Midbrain (tissue), 1 donor: ENCODE measurements at regions not wholly inside any gene's neighbourhood (a gene's known extent, or its start where the extent isn't known, plus 50 kb on each side); places are given as distances from the start of the nearest gene placed in this dataset.

ENCODE experiments used
- DNase-seq: peaks from one replicate; lab custom pipeline; 2025; lab: John Stamatoyannopoulos, UW

DNA sequence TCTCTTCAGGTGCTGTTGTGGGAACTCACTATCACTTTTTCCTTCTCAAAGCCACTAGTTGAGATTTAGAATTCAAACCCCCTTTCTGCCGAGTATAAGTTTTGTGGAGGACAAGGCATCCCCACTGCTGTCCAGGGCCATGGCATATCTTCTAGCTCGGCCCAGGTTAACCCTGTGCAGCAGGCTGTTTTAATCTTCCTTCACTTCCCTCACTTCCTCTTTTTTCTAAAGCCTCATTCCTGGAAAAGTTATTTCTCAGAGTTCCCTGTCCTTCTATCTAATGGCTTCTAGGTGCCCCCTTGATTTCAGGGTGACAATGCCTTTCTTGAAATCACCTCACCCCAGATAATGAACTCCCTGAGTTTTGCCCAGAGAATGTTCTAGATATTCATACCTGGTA lies 222.3 kb downstream of the SNX10 start:
- no peak for DNase-seq

DNA sequence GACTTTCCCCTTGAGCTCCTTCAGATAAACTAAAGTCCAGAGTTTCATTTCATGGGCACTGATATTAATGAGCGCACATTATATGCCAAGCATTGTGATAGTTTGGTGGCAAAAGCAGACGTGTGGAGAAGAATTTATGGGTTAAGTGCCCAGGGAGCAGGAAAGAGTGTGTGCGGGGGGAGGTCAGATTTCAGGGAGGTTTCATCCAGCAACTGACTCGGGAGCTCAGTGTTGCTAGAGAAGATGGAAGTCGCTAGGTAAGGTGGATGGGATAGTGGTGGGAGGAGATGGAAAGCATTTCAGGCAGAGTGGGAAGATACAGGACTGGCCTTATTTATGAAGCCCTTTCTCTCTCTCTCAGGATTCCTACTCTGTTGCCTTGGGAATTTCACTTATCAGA lies 223.0 kb downstream of the SNX10 start:
- DNase-seq: no peak

- no peak for DNase-seq
Measured at GRCh38 chr7:26515314-26515842, 223.7 kb downstream of the SNX10 start.

- DNase-seq: no peak
Measured at GRCh38 chr7:26520483-26520882, 228.8 kb downstream of the SNX10 start.

- DNase-seq: no peak
Measured at GRCh38 chr7:26522633-26523032, 231.0 kb downstream of the SNX10 start.

DNA sequence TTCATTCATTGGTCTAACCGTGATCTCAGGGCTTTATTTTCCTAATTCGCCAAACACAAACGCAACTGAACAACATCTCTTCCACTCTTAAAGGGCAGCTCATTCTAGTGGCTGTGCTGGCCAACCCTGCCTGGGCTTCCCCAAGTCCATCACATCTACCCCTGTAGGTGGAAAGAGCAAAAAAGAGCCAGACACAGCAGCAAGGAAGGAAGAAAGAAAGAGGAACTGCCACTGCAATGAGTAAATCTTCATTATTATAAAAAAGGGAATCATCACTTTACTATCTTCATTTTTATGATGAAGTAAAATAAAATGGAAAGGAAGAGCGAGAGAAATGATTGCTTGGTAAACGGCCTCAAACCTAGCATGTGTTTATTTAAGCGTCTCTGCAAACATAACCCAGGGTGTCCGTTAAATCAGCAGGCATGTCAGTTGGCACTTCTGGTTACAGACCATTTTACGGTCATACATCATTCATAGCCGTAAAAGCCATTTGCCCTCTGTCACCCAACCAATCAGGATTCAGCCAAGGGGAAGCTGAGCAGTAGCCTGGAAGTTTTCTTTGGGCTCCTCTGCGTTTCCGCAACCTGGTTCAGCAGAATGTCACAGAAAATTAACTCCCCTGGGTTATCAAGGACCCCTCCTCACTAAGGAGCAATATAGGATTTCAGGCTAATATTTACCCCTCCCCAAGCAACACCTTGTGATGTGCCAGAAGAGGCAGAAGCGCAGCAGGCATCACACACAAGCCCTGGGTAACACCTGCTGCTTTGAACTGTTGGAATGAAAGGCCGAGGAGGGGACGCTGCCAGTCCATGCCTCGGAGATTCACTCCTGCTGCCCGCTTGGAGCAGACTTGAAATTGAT lies 234.0 kb downstream of the SNX10 start:
- DNase-seq: no peak

DNA sequence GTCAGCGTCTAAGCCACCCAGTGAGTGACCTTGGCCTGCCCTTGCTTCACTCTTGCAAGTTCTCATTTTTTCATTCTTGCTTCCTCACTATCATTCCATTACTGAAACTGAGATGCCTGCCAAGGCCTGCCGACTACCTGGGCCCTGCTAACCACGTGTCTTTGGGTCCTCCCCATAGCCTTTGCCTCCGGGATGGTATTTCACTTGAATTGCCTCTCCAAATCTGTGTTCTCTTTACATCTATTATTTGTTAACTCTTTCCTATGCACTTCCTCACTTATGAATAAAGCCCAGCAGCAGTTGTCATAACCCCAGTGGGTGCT lies 234.6 kb downstream of the SNX10 start:
- DNase-seq: no peak

DNA sequence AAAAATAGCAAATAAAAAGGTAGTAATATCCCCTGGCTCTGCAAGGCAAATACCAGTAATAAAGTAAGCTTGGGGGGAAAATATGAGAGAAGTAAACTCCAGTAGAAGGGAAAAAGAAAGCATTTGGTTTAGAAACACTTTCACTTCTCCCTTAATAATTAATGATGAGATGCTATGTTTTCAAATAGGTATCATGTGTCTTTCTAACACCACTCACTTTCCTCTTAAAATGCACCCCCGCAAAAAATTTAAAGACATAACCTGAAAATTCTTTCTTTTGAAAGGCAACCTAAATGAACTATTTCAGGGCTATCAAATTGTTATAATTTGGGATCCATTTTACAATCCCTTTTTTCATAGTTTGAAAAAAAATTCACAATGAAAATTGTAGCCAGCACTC lies 240.3 kb downstream of the SNX10 start:
- no peak for DNase-seq

GRCh38 chr7:26532471-26532870 lies 240.8 kb downstream of the SNX10 start:
- no peak for DNase-seq

DNA sequence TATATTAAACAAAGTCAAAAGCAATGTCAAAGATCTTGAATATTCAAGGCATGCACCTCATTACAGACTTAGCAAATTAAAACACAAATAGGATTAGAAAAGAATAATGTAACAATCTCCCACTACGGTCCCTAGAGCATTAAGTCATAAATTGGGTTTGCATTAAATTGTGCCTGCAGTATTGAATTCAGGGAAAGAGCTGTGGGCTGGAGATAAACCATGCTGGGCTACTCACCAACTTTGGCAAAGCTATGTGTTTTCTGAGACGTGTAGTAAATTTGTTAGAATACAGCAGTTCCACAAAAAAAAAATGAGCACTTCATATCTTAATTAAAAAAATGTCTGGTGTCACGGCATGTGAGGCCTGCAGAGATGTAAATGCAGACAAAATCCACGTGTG lies 241.6 kb downstream of the SNX10 start:
- DNase-seq: no peak

- DNase-seq: no peak
Measured at GRCh38 chr7:26534649-26535482, 243.2 kb downstream of the SNX10 start.

GRCh38 chr7:26535483-26536007 lies 243.9 kb downstream of the SNX10 start:
- DNase-seq: no peak

GRCh38 chr7:26538216-26538615 lies 246.6 kb downstream of the SNX10 start:
- no peak for DNase-seq

GRCh38 chr7:26538689-26539088 lies 247.0 kb downstream of the SNX10 start:
- no peak for DNase-seq

DNA sequence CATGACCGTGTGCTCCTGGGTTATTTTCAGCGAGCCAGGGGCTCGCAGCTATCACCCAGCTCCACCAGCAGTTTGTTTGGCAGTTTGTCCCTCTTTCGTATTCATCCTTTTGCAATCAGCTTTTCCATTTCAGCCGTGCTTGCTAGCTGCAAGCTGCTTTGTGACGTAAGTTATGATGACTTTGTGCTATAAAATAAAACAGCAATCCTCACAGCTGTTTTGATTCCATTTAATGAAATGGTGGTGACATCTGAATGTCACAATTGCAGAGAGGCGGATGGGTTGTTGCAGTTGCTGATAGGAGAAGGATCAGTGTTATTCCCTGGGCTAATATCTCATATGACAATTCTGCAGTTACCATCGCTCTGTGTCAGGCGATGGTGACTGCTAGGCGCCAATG lies 251.7 kb downstream of the SNX10 start:
- no peak for DNase-seq

GRCh38 chr7:26543951-26544350 lies 252.3 kb downstream of the SNX10 start:
- DNase-seq: no peak

- no peak for DNase-seq
Measured at GRCh38 chr7:26546508-26547053, 254.9 kb downstream of the SNX10 start.

DNA sequence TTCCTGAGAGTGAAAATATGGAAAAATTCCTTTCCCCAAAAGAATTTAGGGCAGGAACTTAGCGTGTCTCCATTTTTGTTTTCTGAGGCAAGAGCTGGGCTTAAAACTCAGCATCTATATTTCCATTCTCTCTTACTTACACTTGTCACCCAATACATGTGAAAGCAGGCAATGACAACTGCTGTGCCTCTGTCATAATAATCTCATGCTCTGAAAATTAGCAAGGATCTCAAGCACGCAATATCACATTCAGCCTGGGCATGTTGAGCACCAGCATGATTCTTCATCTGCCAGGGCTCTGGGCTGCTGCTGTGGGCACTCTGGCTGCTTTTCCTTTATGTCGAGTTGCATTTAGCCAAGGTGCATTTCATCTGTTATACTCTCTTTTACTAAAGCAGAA lies 255.5 kb downstream of the SNX10 start:
- no peak for DNase-seq

DNA sequence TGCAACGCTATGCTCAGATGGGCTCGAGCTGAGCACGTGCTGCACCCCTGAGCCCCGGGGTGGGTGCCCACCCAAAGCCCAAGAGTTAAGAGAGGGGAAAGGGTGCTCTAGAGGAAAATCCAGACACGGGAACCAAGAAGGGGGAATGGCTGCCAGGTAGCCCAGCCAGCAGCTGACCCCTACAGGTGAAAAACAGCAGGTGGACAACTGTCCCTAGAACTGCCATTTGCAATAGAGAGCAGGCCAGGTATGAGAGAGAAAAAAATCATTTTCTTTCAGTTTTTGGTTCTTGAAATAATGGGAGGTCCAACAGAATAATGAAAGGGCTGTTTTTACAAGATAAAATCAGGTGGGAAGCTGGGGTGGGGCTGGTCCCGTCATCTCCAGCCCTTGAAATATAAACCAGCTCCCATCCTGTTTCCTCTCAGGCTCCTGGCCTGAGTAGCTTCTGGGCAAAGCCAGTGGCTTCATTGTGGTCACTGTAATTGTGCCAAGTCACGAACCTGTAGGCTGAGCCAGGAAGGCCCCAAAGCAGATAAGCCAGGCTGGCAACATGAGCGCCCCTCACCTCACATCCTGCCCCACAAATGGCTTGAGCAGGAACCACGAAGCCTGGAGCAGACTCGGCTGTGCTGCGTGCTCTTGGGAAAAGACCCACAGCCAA lies 257.8 kb downstream of the SNX10 start:
- no peak for DNase-seq

DNA sequence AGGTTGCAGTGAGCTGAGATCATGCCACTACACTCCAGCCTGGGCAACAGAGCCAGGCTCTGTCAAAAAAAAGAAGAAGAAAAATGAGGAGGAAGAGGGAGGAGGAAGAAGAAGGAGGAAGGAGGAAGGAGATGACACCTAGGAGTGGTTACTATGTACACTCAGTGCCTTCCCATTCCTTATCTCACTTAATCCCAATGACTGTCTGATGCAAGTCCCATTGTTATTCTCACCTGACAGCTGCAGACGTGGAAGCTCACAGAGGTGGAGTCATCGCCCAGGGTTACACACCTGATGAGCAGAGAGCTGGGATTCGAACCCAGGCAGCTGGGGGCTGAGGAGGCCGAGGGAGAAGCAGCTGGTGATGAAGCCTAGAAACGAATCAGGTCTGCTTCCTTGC lies 258.8 kb downstream of the SNX10 start:
- no peak for DNase-seq

DNA sequence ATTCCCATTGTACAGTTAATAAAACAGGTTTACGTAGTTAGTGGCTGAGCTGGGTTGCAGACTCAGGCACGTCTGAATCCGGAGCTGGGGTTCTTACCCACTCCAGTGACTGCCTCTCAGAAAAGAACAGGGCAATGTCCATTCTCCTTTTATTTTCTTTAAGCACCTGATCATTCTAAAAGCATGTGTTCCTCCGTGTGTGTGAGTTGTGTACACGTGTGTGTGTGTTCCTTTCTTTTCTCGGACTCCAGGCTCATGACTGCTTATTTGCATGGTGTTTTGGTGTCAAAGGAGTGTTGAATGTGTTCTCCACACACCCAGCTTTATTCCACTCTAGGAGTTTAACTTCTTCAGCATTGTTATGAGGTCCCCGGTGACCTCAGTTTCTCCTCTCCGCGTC lies 260.1 kb downstream of the SNX10 start:
- DNase-seq: no peak

- DNase-seq: no peak
Measured at GRCh38 chr7:26553128-26553527, 261.5 kb downstream of the SNX10 start.
